Thyroid gland (tissue), 4 donors: ENCODE measurements at regions not wholly inside any gene's neighbourhood (a gene's known extent, or its start where the extent isn't known, plus 50 kb on each side); places are given as distances from the start of the nearest gene placed in this dataset.

Experiments
- POLR2A ChIP-seq, 2 donors: fragments of 450-650 bp; IDR thresholded peaks; one replicate each; pipeline ENCODE4 v1.6.1; 2017; ENCODE audit warnings: antibody characterized with exemption in 2 of 2, mild to moderate bottlenecking in 2 of 2, moderate library complexity in 1 of 2
- TF ChIP-seq, protein P1 (sequence below), 6 experiments: fragments of 200-600 bp in 3 of 6; fragments of 450-650 bp in 3 of 6; sonication (generic) in 3 of 6; IDR thresholded peaks; one replicate each; pipeline ENCODE4 v1.5.1; 2016 to 2019; ENCODE audit warnings: antibody characterized with exemption in 6 of 6, mild to moderate bottlenecking in 2 of 6, inconsistent platforms in 1 of 6, moderate library complexity in 1 of 6

DNA sequence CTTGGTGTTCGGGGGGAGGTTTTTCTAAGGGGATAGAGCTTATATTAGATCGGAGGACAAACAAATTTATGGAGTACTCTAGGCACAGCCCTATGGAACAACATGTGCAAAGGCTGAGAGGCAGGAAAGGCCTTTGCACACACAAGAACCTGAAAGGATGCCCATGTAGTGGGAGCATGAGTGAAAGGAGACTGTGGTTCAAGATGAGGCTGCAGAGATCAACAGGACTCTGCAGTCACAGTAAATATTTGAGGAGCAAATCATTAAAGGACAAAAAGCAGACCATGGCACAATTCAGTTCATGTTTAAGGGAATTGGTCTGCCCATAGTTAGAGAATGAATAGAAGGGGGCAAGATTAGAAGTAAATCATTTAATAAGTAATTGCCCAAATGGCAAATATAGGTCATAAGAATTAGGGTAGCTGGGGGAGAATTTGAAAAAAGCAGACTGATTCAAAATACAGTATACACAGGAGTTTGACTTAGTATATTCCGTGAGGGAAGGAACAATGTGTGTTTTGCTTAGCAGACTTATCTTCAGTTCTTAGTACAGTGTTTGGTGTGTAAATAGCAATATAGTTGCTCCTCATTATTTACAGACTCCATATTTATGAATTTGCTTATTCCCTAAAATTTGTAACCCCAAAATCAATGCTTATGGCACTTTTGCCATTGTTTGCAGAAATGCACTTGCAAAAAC, 268.1 kb downstream of the SEC16B start:
- TF ChIP-seq, protein P1, sequence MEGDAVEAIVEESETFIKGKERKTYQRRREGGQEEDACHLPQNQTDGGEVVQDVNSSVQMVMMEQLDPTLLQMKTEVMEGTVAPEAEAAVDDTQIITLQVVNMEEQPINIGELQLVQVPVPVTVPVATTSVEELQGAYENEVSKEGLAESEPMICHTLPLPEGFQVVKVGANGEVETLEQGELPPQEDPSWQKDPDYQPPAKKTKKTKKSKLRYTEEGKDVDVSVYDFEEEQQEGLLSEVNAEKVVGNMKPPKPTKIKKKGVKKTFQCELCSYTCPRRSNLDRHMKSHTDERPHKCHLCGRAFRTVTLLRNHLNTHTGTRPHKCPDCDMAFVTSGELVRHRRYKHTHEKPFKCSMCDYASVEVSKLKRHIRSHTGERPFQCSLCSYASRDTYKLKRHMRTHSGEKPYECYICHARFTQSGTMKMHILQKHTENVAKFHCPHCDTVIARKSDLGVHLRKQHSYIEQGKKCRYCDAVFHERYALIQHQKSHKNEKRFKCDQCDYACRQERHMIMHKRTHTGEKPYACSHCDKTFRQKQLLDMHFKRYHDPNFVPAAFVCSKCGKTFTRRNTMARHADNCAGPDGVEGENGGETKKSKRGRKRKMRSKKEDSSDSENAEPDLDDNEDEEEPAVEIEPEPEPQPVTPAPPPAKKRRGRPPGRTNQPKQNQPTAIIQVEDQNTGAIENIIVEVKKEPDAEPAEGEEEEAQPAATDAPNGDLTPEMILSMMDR (IDR thresholded peaks at IDR 0.05): no peak
- TF ChIP-seq POLR2A (IDR thresholded peaks at IDR 0.05): no peak
